NAMALWA (cell line): ENCODE measurements at regions not wholly inside any gene's neighbourhood (a gene's known extent, or its start where the extent isn't known, plus 50 kb on each side); places are given as distances from the start of the nearest gene placed in this dataset.
A peak's percentile ranks its signal among the peaks of the same experiment; 100 is the strongest.
"Not testable (repeated sequence)": the region's sequence is repeated elsewhere in the genome, so short reads cannot be mapped to it uniquely, and the experiment has no call there.

Experiments
- DNase-seq: peaks from one replicate; pipeline ENCODE4 v3.0.0-alpha.2; 2015; ENCODE audit warnings: low spot score

DNA sequence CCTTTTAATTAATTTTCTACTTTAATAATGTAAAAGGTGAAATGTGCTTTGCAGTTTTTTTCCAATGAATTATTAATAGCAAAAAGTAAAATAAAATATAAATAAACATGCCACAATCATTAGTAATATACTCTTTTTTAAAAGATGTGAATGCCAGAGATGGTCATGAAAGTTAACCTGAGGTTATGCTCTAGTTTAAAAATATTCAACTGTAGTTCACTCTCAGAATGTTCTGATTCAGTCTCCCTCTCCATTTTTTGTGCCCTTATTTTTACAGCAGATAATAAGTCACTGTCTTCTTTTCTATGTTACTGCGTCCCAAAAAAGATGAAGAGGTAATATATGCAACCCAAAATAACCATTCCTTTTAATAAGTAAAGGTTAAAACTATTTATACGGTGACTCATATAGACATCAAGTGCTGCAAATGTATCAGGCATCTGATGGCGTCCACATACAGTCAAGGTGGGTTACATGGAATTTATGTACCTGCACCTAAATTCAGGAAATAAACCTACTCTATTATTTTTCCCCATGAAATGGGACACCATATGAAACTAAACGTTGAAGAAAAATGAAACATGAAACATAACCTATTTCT lies 153.6 kb upstream of the ZNF804A start:
- peak; percentile 26 for DNase-seq

DNA sequence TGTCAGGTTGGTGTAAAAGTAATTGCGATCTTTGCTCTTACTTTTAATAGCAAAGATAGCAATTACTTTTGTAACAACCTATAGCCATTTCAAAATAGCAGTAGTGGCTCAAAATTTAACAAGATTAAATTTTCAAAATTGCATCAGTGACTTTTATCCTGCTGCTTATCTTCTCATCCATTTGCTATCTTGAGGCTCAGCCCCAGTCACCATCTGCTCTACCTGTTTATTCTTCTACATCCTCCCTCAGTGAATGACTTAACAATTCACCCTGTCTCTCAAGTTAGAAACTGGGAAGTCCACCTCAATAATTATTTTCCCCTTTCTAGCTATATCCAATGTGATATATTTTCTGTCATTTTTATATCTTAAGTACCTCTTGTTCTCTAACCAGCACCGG lies 148.6 kb upstream of the ZNF804A start:
- no peak for DNase-seq

- DNase-seq, result no peak
These were observed 145.4 kb upstream of the ZNF804A start for GRCh38 chr2:184452907-184453306.

DNA sequence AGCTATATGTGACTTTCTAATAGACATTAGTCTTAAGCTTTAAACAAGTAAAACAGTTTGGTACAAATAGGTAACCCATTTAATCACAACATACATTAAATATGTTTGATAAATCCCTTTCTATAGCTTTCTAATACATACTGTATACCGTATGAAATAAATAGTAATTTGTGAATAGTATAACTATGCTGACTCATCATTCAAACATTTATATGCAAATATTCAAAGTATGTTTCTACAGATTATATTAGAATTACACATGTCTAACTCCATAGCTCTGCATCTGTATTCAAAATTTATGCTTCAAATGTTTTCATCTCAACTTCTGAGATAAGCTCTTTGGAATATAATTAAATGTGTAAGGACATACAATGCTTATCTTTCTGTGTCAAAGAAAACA lies 142.7 kb upstream of the ZNF804A start:
- no peak for DNase-seq

DNA sequence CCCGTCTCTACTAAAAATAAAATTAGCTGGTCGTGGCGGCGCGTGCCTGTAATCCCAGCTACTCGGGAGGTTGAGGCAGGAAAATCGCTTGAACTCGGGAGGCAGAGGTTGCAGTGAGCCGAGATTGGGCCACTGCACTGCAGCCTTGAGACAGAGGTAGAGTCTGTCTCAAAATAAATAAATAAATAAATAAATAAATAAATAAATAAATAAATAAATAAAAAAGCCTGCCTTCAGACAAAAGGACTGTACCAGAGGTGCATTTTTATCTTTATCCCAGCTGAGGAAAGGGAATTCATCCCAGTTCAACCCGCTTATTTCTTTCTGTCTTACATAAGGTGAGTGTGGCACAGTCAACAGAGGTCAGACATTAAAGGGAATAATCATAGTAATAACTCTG lies 141.6 kb upstream of the ZNF804A start:
- DNase-seq, result not testable (repeated sequence)

- DNase-seq, result no peak
These were observed 135.0 kb upstream of the ZNF804A start for GRCh38 chr2:184463102-184463865.

GRCh38 chr2:184463866-184464248 lies 134.5 kb upstream of the ZNF804A start:
- no peak for DNase-seq

GRCh38 chr2:184468826-184469225 lies 129.5 kb upstream of the ZNF804A start:
- DNase-seq, result no peak

DNA sequence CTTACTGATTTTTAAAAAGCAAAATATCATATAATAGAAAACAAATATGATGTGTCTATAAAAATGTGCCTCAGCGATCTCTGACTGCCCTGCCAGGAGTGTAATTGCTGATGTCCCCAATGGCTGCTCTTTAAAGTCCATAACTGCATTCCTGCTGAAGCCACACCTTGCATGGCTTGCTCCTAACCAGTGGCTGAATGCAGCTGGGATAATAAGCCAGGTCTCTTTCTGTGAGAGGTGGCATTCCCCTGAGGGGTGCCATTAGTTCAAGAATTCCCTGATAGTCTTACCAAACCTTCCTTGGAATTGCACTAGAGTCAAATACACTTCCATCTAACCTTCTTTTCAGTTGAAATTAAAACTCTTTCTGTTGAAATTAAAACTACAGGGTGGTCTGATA lies 125.8 kb upstream of the ZNF804A start:
- no peak for DNase-seq

DNA sequence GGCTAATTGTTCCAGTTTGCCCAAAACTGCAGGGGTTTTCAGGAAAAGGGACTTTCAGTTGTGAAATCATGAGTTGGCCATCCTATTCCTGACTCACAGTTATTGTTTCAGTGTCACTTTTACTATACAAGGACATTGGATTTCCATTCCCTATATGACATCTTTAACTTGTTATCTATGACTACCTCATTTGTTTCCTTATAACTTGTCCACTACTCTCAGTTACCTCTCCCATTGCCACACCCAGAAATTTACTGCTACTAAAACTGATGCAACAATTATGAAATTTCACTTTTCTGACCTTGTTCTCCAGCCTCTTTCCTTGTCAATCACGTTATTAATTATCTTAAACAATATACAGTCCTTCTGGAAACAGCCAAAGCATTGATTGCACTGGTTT lies 116.5 kb upstream of the ZNF804A start:
- no peak for DNase-seq

DNA sequence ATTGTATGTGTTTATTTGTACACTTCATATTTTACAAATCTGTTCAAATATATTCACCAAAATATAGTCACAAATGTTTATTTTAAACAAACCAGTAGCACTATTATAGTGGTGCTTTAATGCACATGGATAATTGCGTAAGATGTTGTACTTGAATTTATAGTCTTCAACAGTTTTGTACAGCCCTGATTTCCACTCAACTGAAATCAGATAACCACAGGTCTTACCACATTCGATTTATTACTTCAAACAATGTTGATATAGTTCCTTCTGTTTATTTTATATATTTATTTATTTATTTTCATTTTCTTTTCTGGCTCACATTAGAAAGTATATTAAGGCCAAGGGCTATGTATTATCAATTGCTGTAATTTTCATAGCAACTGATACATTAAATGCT lies 99.4 kb upstream of the ZNF804A start:
- no peak for DNase-seq

GRCh38 chr2:184504252-184504651 lies 94.1 kb upstream of the ZNF804A start:
- no peak for DNase-seq

DNA sequence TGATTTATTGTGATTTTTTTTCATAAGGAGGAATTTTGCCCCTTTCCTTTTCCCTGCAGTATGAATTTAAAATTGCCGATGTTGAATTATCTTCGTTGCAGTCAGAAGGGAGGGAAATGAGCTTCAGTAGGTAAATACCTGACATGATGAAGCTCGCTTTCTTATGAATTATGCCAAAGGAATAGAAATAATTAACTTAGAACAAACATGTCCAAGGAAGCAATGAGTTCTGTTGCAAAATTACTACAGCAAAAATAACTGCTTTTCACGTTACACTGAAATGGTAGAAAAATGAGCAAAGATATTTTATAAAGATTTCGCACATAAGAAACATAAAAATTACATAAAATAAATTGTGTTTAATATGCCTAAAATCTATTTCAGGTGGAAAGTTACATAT lies 91.1 kb upstream of the ZNF804A start:
- no peak for DNase-seq

DNA sequence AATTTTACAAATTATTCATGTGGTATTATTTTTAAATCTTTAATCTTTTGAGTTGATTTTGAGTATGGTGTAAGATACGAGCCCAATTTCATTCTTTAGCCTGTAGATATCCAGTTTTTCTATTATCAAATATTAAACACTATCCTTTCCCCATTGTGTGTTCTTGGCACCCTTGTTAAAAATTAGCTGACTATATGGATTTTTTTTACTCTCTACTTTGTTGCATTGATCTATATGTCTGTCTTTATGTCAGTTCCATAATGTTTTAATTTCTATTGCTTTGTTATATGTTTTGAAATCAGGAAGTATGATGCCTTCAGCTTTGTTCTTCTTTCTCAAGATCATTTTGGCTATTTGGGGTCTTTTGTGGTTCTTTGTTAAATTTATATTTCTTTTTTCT lies 80.9 kb upstream of the ZNF804A start:
- no peak for DNase-seq

GRCh38 chr2:184520441-184520840 lies 77.9 kb upstream of the ZNF804A start:
- DNase-seq, result no peak

DNA sequence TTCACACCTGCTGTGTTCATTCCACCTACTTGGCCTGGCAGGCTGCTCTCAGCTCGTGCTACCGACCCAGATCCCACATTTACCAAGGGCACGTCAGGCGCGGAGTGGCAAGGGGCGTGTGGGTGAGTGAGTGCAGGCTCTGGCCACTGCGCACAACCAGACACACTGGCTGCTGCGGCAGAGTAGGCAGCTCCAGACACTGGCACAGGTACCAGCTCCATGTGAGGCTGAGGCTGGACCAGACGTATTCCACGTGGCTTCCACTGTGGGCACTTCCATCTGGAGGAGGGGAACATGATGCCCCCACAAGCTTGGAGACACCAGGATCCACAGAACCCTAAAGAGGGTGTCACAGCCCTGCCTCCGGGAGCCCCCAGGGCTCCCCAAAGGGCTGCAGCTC lies 74.6 kb upstream of the ZNF804A start:
- DNase-seq, result no peak

DNA sequence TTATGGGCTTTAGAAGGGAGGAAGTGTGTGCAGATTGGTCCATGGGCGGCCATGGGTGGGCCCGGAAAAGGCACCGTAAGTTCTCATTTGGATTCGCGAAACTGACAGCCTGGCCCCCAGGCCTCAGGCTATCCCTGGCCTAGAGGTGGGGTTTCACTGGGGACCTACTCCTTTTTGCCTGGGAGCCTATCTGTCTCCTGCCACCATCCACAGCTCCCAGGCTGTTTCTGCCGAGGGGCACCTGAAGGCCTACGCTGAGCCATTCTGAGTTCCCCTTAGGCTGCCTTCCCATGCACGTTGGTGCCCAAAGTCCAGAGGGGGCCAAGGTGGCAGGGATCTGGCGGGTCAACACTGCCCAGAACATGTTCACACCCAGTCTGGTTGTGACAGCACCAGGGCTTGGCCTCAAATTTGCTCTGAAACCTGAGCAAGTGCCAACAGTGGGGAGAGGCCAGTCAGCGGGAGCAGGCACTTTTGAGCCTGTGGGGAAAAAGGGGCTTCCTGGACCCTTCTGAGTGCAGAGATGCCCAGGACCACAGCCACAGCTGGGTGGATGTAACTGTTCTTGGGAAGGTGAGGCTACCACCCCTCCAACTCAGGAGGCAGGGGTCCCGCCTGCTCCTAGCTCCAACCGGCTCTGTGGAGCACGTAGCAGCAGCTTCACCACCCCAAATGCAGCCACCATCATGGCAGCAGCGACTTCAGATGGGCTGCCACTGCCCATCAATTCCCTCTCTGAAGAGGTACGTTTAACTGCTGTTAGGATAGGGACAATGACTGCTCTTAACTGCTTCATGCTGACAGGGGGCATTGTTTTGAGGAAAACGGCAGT lies 73.6 kb upstream of the ZNF804A start:
- DNase-seq, result no peak

GRCh38 chr2:184527058-184527457 lies 71.3 kb upstream of the ZNF804A start:
- DNase-seq, result peak; percentile 20

- DNase-seq, result no peak
These were observed 70.2 kb upstream of the ZNF804A start for GRCh38 chr2:184528119-184528518.

- DNase-seq, result no peak
These were observed 68.1 kb upstream of the ZNF804A start for GRCh38 chr2:184530239-184530638.

- no peak for DNase-seq
These were observed 67.4 kb upstream of the ZNF804A start for GRCh38 chr2:184530959-184531358.

DNA sequence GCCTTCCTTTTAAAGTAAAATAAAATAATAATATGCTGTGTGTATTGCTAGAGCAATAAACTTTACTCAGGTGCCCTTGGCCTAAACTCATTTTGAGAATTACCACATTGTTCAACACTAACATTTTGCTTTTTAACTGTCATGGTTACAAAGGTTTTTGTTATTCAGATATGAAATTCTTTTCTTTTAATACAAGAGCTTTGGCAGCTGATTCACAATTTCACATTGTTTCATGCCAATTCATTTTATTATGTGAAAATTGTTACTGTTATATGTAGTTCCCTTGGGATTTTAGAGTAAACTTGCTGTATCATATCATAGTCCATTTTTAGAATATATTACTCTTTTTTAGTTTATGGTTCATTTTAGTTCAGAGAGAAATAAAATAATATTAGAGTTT lies 65.8 kb upstream of the ZNF804A start:
- DNase-seq, result no peak

DNA sequence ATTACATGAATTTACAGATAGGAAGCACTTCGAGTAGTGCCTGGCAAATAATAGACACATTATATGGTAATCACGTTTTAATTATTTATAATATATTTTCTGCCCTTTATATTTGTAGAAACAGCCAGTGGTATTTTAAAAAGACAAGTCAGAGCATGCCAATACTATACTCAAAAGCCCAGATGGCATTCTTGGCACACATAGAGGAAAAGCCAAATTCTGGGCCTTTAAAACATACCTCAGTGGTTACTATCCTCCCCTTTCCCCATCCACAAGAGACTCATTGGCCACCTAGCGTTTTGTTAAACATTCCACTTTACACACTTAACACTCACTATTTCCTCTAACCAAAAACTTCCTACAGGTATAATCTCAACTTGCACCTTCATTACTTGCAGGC lies 63.3 kb upstream of the ZNF804A start:
- no peak for DNase-seq
